ENCODE measurements at regions not wholly inside any gene's neighbourhood (a gene's known extent, or its start where the extent isn't known, plus 50 kb on each side); places are given as distances from the start of the nearest gene placed in this dataset.

- no peak for TF ChIP-seq EZH2 (IDR thresholded peaks at IDR 0.05; ENCODE audit: low read depth)
- no peak for TF ChIP-seq CTCF (conservative IDR thresholded peaks at IDR 0.05)
Observed at GRCh38 chr14:104458845-104459244, 120.7 kb upstream of the C14orf180 start.
